ENCODE measurements at regions not wholly inside any gene's neighbourhood (a gene's known extent, or its start where the extent isn't known, plus 50 kb on each side); places are given as distances from the start of the nearest gene placed in this dataset.
"Not testable (repeated sequence)": the region's sequence is repeated elsewhere in the genome, so short reads cannot be mapped to it uniquely, and the experiment has no call there.

DNA sequence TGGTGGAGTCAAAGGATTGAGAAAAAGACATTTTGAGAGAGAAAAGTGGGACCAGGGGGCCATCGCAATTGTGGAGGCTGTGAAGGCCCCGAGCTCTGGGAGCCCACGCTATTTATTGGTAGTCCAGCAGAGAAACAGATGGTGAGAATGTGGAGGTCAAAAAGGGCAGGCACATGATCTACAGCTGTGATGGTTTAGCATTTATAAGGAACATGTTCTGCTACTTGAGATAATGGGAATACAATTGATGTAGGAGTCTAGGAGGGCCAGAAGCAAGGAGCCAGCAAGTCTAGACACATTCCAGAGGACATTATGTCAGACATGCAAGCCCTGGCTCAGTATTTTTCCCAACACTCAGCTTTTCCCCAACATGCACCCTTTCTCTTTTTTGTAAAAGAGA, 283.4 kb upstream of the MTPN start:
- H3K4ac ChIP-seq (ENCODE audit: low read depth, low read length); POLR2A ChIA-PET (ENCODE audit: unreplicated experiment); ATAC-seq (ENCODE audit: low read depth); H2BK20ac ChIP-seq (ENCODE audit: low read depth, low read length); H2AK9ac ChIP-seq (replicated peaks; ENCODE audit: low read depth, low read length, poor library complexity); H3K14ac ChIP-seq (replicated peaks; ENCODE audit: low read depth, low read length); H3K4me1 ChIP-seq (ENCODE audit: control insufficient read depth, insufficient read depth, low read length); in situ Hi-C loops (cut with MboI; ENCODE audit: low sequenced_read_pairs); H3K18ac ChIP-seq (ENCODE audit: low read depth, low read length); H2BK120ac ChIP-seq (ENCODE audit: low read depth, low read length); H3K9ac ChIP-seq (ENCODE audit: low read depth, low read length); H4K91ac ChIP-seq (ENCODE audit: insufficient read depth, low read depth, low read length); dilution Hi-C loops (cut with HindIII; ENCODE audit: low sequenced_read_pairs, unreplicated experiment); H3K56ac ChIP-seq (ENCODE audit: extremely low read depth, insufficient read depth, low read length); intact Hi-C loops (cut with micrococcal nuclease); H3K27me3 ChIP-seq (ENCODE audit: control insufficient read depth, insufficient read depth, low read length); H3K9me3 ChIP-seq (ENCODE audit: control insufficient read depth, insufficient read depth, low read length); H2AK5ac ChIP-seq (ENCODE audit: low read depth, low read length); H3K79me1 ChIP-seq (ENCODE audit: low read depth in 1 of 2, low read length in 2 of 2); BruUV-seq (replicated peaks); H4K20me1 ChIP-seq (ENCODE audit: insufficient read depth, low read length); H3K36me3 ChIP-seq (ENCODE audit: control insufficient read depth, insufficient read depth, low read length); H2BK5ac ChIP-seq (ENCODE audit: low read depth, low read length, poor library complexity, severe bottlenecking); H3K23ac ChIP-seq (ENCODE audit: low read depth, low read length); H4K5ac ChIP-seq (ENCODE audit: low read depth, low read length); H3K27ac ChIP-seq (ENCODE audit: insufficient read depth, low read length); H4K8ac ChIP-seq (ENCODE audit: low read depth in 2 of 2, low read length in 2 of 2); H2AFZ ChIP-seq (replicated peaks; ENCODE audit: low read length, poor library complexity); H3K4me3 ChIP-seq (ENCODE audit: insufficient read depth, low read depth, low read length); H3K4me2 ChIP-seq (ENCODE audit: low read depth, low read length); H2BK15ac ChIP-seq (ENCODE audit: low read depth, low read length); DNase-seq; H3K9me1 ChIP-seq (ENCODE audit: insufficient read depth, low read length): not testable (repeated sequence)
- 83% methylated on average over 3 of the region's 3 CpGs; no CpG with 5 or more reads in 1 of the 2 experiments for WGBS, 2 experiments (ENCODE audit: extremely low coverage in 2 of 2, insufficient read length in 1 of 2)
- CTCF ChIA-PET = interaction anchor here (0.7 kb wide), 1 partner anchor 18 kb away, joined by 3 read pairs; no protein-coding TSS in a partner anchor
